ENCODE measurements at regions not wholly inside any gene's neighbourhood (a gene's known extent, or its start where the extent isn't known, plus 50 kb on each side); places are given as distances from the start of the nearest gene placed in this dataset.

DNA sequence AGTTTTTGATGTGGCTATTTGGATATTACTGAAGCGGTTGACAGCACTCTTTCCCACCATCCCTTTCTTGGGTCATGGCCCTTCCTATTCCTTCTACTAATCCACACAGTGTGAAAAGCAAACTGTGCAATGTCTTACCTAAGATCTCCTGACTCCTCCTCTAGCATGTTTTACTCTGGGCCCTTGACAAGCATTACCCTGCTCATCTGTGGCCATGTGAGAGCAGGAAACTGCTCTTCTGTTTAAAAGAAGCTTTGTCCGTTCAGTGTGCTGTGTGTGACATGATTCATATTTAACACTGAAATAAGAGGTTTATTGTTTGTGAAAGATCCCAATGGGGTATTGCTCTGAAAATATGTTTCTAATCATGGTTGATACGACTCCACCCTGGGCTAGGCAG is 1022.5 kb downstream of the AACS start:
- TF ChIP-seq, protein P1, sequence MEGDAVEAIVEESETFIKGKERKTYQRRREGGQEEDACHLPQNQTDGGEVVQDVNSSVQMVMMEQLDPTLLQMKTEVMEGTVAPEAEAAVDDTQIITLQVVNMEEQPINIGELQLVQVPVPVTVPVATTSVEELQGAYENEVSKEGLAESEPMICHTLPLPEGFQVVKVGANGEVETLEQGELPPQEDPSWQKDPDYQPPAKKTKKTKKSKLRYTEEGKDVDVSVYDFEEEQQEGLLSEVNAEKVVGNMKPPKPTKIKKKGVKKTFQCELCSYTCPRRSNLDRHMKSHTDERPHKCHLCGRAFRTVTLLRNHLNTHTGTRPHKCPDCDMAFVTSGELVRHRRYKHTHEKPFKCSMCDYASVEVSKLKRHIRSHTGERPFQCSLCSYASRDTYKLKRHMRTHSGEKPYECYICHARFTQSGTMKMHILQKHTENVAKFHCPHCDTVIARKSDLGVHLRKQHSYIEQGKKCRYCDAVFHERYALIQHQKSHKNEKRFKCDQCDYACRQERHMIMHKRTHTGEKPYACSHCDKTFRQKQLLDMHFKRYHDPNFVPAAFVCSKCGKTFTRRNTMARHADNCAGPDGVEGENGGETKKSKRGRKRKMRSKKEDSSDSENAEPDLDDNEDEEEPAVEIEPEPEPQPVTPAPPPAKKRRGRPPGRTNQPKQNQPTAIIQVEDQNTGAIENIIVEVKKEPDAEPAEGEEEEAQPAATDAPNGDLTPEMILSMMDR (IDR thresholded peaks at IDR 0.05) = no peak
- TF ChIP-seq ZFX (IDR thresholded peaks at IDR 0.05; ENCODE audit: borderline replicate concordance) = no peak
